ENCODE measurements at regions not wholly inside any gene's neighbourhood (a gene's known extent, or its start where the extent isn't known, plus 50 kb on each side); places are given as distances from the start of the nearest gene placed in this dataset.

- no peak for TF ChIP-seq CTCF (IDR thresholded peaks at IDR 0.05)
- TF ChIP-seq POLR2A (IDR thresholded peaks at IDR 0.05), result no peak
Observed at GRCh38 chr4:3630136-3630597, 97.9 kb upstream of the LRPAP1 start.

Data from body of pancreas (tissue), 4 donors.